22Rv1 (cell line): ENCODE measurements at regions not wholly inside any gene's neighbourhood (a gene's known extent, or its start where the extent isn't known, plus 50 kb on each side); places are given as distances from the start of the nearest gene placed in this dataset.

Experiments used
- H3K27ac ChIP-seq: fragments of 450-650 bp; 2 replicates; pipeline ENCODE4 v1.5.1; 2017
- ZFX ChIP-seq: fragments of 450-650 bp; IDR thresholded peaks from 2 replicates; pipeline ENCODE4 v1.6.1; 2017; ENCODE audit warnings: antibody characterized with exemption, borderline replicate concordance
- TF ChIP-seq, protein P1 (sequence below): fragments of 450-650 bp; IDR thresholded peaks from 2 replicates; pipeline ENCODE4 v1.5.1; 2017; ENCODE audit warnings: mild to moderate bottlenecking

DNA sequence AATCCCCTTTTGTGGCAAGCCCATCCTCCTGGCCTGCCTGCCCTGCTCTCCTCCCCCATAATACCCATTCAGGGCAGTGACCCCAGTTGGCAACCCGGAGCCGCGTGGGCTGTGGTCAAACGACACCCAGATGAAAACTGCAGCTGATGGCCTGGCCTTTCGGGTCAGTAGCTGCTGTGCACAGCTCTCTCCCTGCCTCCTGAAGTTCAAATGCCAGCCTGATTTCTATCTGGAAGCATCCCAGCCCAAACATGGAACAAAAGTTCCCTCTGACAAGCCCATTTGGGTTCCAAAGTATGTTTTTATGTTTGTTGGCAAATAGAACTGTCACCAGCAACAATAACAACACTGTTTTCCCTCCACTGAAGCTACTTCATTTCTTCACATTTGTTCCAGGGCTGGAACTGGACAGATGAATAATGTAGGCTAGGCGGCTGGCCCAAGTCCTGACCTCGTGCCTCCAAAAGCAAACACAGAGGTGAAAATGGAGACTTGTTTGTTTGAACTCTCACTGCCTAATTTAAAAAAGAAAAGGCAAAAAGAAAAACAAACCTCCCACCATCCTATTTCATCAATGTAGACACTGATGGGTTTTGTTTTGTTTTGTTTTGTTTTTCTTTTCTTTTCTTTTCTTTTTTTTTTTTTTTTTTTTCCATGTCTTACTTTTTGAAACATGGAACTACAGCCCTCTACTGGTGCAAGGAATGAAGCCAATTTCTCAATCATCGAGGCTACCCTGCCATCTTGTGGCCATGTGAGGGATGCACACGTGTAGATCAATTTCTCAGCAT is 179.0 kb downstream of the ADSS2 start:
- no peak for TF ChIP-seq ZFX
- TF ChIP-seq, protein P1, sequence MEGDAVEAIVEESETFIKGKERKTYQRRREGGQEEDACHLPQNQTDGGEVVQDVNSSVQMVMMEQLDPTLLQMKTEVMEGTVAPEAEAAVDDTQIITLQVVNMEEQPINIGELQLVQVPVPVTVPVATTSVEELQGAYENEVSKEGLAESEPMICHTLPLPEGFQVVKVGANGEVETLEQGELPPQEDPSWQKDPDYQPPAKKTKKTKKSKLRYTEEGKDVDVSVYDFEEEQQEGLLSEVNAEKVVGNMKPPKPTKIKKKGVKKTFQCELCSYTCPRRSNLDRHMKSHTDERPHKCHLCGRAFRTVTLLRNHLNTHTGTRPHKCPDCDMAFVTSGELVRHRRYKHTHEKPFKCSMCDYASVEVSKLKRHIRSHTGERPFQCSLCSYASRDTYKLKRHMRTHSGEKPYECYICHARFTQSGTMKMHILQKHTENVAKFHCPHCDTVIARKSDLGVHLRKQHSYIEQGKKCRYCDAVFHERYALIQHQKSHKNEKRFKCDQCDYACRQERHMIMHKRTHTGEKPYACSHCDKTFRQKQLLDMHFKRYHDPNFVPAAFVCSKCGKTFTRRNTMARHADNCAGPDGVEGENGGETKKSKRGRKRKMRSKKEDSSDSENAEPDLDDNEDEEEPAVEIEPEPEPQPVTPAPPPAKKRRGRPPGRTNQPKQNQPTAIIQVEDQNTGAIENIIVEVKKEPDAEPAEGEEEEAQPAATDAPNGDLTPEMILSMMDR = peak; percentile 98
- no peak overlapping the region for H3K27ac ChIP-seq

DNA sequence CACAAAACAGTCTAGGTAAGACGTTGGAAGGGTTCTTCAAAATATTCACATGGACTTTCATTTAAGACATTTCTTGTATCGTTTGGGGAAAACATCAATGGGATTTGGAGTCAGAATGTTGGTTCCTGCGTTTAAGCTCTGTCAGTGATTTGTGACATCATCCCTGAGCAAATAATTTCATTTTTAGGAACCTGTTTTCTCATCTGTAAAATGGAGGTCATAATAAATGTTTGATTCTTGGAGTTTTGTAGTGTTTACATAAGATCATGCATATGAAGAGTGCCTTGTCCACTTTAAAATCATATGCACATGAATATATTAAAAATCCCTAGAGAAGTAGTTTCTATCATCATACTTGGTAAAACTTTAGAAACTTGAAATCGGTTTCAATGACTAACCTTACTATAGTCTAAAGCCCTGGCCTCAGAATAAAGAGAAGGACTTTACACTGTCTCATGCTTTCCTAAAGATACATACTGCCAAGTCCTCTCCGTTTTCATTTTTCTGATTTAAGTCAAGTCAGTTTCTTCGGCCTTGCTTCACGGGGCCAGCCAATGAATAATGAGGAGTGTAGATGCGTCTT is 178.4 kb downstream of the ADSS2 start:
- no peak overlapping the region for H3K27ac ChIP-seq

GRCh38 chr1:244273845-244274619 is 177.7 kb downstream of the ADSS2 start:
- TF ChIP-seq ZFX = no peak
- TF ChIP-seq, protein P1 = no peak
- H3K27ac ChIP-seq = no peak overlapping the region

More for the DNA sequence above, 178.4 kb downstream of the ADSS2 start:
- TF ChIP-seq, protein P1 = peak; percentile 65
- no peak for TF ChIP-seq ZFX

DNA sequence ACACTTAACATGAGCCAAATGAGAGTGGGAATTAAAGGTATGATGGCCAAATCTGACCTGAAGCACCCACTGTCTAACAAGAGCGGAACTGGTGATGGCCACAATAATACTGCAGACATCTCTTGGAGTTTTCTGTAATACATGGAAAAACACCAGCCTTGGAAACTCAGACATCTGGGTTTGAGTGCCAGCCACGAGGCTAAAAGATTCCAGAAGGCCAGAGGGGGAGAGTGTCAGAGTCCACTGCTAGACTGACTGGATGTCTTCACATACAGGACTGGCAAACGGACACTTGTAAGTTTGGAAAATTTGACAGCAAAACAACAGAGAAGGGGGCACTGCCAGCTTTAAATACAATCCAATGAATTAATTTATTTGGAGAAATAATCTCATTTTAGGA is 175.1 kb downstream of the ADSS2 start:
- H3K27ac ChIP-seq = no peak overlapping the region
- TF ChIP-seq ZFX = no peak
- TF ChIP-seq, protein P1 = no peak

- TF ChIP-seq ZFX = no peak
- TF ChIP-seq, protein P1 = no peak
- no peak overlapping the region for H3K27ac ChIP-seq
These were observed 171.5 kb downstream of the ADSS2 start for GRCh38 chr1:244280201-244280600.

- H3K27ac ChIP-seq = no peak overlapping the region
- TF ChIP-seq ZFX = no peak
- TF ChIP-seq, protein P1 = no peak
These were observed 170.8 kb downstream of the ADSS2 start for GRCh38 chr1:244280859-244281258.
